ENCODE measurements at regions not wholly inside any gene's neighbourhood (a gene's known extent, or its start where the extent isn't known, plus 50 kb on each side); places are given as distances from the start of the nearest gene placed in this dataset.
"Not testable (repeated sequence)": the region's sequence is repeated elsewhere in the genome, so short reads cannot be mapped to it uniquely, and the experiment has no call there.

- DNase-seq (ENCODE audit: low read depth in 2 of 3, low spot score in 2 of 3): not testable (repeated sequence)
Measured at GRCh38 chr16:18263046-18263445, 73.5 kb downstream of the NPIPA8 start.

- DNase-seq (ENCODE audit: low read depth in 2 of 3, low spot score in 2 of 3): not testable (repeated sequence)
Measured at GRCh38 chr16:18261848-18262247, 74.7 kb downstream of the NPIPA8 start.

- DNase-seq (ENCODE audit: low read depth in 2 of 3, low spot score in 2 of 3): not testable (repeated sequence)
Measured at GRCh38 chr16:18259496-18260176, 76.9 kb downstream of the NPIPA8 start.

- DNase-seq (ENCODE audit: low read depth in 2 of 3, low spot score in 2 of 3): not testable (repeated sequence)
Measured at GRCh38 chr16:18252943-18253342, 83.6 kb downstream of the NPIPA8 start.

GRCh38 chr16:18230505-18230904 is 106.0 kb downstream of the NPIPA8 start:
- not testable (repeated sequence) for DNase-seq (ENCODE audit: low read depth in 2 of 3, low spot score in 2 of 3)

GRCh38 chr16:18222054-18223009 is 114.2 kb downstream of the NPIPA8 start:
- DNase-seq (ENCODE audit: low read depth in 2 of 3, low spot score in 2 of 3): not testable (repeated sequence)

- not testable (repeated sequence) for DNase-seq (ENCODE audit: low read depth in 2 of 3, low spot score in 2 of 3)
Measured at GRCh38 chr16:18217741-18218140, 118.8 kb downstream of the NPIPA8 start.

GRCh38 chr16:18216814-18217213 is 119.7 kb downstream of the NPIPA8 start:
- DNase-seq (ENCODE audit: low read depth in 2 of 3, low spot score in 2 of 3): not testable (repeated sequence)

DNA sequence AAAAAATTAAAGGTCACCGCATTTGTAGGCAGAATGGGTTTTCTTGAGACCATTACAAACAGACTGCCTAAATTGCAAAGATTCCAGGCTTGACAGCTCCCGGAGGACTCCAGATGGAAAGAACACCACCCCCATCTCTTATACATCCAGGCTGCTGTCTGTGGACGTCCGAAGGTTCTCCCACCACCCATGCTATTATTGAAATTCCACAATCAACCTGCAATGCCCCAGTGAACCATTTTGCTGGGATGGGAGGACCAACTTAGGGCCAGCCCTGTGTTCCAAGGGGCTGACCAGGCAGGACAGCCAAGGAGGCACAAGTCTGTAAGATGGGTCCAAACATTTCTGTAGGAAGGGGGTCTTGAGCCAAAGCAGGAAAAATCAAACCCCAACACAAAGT is 122.7 kb downstream of the NPIPA8 start:
- DNase-seq (ENCODE audit: low read depth in 2 of 3, low spot score in 2 of 3): not testable (repeated sequence)

DNA sequence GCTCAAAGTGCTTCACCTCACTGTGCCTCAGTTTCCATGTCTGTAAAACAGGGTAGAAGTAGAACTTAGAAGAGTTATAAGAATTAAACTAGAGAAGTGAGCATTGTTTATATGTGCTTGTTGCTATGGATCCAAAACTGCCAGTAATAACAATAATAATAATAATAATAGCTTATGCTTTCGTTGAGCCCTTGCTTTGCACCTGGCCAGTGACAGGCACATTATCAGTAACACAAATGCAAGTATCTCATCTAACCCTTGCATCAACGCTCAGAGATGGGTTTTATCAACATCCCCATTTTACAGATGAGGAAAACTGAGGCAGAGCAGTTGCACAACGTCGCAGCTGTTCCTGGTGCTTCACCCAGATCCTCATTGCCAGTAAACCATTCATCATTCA is 125.0 kb downstream of the NPIPA8 start:
- not testable (repeated sequence) for DNase-seq (ENCODE audit: low read depth in 2 of 3, low spot score in 2 of 3)

- DNase-seq (ENCODE audit: low read depth in 2 of 3, low spot score in 2 of 3): not testable (repeated sequence)
Measured at GRCh38 chr16:18204786-18205185, 131.8 kb downstream of the NPIPA8 start.

DNA sequence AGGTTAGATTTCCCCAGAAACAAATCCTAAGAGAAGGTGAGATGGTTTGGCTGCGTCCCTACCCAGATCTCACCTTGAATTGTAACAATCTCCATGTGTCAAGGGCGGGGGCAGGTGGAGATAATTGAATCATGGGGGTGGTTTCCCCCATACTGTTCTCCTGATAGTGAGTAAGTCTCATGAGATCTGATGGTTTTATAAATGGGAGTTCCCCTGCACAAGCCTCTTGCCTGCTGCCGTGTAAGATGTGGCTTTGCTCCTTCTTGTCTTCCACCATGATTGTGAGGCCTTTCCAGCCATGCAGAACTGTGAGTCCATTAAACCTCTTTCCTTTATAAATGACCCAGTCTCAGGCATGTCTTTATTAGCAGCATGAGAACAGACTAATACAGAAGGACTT is 132.2 kb downstream of the NPIPA8 start:
- DNase-seq (ENCODE audit: low read depth in 2 of 3, low spot score in 2 of 3): not testable (repeated sequence)

- not testable (repeated sequence) for DNase-seq (ENCODE audit: low read depth in 2 of 3, low spot score in 2 of 3)
Measured at GRCh38 chr16:18201511-18201910, 135.0 kb downstream of the NPIPA8 start.

- not testable (repeated sequence) for DNase-seq (ENCODE audit: low read depth in 2 of 3, low spot score in 2 of 3)
Measured at GRCh38 chr16:18192389-18192788, 144.1 kb downstream of the NPIPA8 start.

- DNase-seq (ENCODE audit: low read depth in 2 of 3, low spot score in 2 of 3): not testable (repeated sequence)
Measured at GRCh38 chr16:18190179-18190578, 146.4 kb downstream of the NPIPA8 start.

DNA sequence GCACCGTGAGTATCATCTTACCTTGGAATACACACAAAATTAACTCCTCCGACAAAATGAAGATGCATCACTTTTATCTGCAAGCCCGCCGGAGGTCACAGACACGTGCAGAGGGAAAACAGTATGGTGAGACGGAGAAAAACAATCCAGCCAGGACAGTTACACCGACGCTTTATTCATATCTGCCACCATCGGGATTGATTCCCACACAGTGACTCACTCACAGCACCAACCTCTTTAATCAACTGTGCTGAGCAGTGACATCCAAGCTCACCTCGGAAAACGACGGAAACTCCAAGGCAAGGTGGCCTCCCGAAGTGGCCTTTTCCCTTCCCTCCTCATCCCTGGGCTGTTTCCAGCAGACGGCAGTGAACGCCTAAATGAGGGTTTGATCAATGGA is 151.8 kb downstream of the NPIPA8 start:
- not testable (repeated sequence) for DNase-seq (ENCODE audit: low read depth in 2 of 3, low spot score in 2 of 3)

- not testable (repeated sequence) for DNase-seq (ENCODE audit: low read depth in 2 of 3, low spot score in 2 of 3)
Measured at GRCh38 chr16:18181028-18181427, 155.5 kb downstream of the NPIPA8 start.

DNA sequence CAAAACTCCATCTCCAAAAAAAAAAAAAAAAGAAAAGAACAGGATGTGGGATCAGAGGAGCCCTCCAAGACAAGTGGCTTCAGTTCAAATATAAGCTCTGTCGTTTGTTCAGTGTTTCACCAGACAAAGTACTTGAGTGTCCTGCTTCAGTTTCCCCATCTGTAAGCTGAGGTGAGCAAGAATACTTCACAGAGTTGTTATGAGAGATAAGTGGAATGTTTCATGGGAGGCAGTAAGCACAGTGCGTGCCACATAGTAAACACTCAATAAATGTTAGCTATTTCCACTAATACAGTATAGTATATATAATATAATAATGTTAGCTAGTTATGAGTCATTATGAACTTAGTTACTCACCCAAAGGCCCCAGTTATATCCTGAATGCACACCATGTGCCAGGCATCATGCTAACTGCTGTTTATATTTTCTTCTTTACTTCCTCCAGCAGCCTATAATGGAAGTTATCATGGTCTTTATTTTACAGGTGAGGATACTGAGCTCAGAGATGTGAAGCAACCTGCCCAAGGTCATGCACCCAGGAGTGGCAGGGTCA is 162.5 kb downstream of the NPIPA8 start:
- not testable (repeated sequence) for DNase-seq (ENCODE audit: low read depth in 2 of 3, low spot score in 2 of 3)

GRCh38 chr16:18162293-18162692 is 174.2 kb downstream of the NPIPA8 start:
- DNase-seq (ENCODE audit: low read depth in 2 of 3, low spot score in 2 of 3): not testable (repeated sequence)

DNA sequence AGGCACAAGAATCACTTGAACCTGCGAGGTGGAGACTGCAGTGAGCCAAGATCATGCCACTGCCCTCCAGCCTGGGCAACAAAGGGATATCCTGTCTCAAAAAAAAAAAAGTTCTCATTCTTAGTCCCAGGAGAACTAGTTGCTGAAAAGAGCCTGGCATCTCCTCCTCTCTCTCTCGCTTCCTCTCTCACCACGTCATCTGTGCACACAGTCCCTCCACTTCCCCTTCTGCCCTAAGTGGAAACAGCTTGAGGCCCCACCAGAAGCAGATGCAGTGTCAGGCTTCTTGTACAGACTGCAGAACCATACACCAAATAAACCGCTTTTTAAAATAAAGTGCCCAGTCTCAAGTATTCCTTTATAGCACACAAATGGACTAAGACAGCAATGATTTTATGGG is 175.3 kb downstream of the NPIPA8 start:
- DNase-seq (ENCODE audit: low read depth in 2 of 3, low spot score in 2 of 3): not testable (repeated sequence)

DNA sequence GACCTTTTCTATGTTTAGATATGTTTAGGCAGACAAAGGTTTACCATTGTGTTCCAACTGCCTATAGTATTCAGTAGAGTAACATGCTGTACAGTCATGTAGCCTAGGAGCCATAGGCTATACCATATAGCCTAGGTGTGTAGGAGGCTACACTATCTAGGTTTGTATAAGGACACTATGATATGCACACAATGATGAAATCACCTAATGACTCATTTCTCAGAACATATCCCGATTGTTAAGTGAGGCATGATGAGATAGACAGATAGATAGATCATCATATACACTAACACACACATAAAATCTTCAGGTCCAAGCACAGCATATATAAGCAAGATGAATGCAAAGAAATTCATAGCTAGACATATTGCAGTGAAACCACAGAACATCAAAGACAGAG is 177.4 kb downstream of the NPIPA8 start:
- not testable (repeated sequence) for DNase-seq (ENCODE audit: low read depth in 2 of 3, low spot score in 2 of 3)

DNA sequence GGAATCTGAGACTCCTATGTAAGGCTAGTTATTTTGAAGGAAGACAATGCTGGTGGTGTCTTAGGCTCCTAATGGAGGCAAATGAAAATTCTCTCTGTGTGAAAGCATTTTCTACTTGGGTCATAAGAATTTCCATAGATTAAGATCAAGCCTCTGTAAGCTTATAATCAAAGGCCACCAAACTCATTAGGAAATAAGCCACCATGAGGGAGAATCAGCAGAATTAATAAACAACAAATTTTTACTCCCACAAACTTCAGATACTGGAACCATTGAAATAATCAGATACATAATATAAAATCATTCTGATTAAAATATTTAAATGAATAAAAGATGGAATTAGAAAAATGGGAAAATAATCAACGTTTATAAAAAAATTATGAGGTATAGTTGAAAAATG is 178.7 kb downstream of the NPIPA8 start:
- DNase-seq (ENCODE audit: low read depth in 2 of 3, low spot score in 2 of 3): not testable (repeated sequence)
